ENCODE measurements at regions not wholly inside any gene's neighbourhood (a gene's known extent, or its start where the extent isn't known, plus 50 kb on each side); places are given as distances from the start of the nearest gene placed in this dataset.

DNA sequence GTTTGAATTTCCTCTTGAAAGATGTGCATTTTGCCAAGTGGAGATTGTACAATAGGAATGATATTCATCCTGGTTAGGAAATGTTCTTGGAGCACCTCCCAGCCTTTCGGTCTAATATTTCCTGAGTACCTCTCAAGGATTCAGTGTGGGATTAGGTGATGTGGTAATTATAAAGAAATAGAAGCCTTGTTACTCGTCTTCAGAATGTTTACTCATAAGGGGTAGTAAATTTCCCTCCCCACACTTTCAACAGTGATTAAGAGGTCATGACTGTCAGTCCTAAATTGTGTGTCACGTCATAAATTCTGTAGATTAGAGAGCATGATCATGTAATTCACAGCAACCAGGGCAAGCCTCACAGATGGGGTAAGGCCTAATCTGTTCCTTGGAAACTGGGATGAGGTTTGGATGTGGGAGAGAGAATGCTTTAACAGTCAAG is 633.1 kb upstream of the TBL1XR1 start:
- H3K4me3 ChIP-seq (ENCODE audit: low read depth, low read length), result no peak overlapping the region
- DNase-seq (ENCODE audit: low read depth), result peak; percentile 99
- TF ChIP-seq CTCF (IDR thresholded peaks at IDR 0.05; ENCODE audit: insufficient read depth, low read depth, low read length), result no peak

GRCh38 chr3:177831361-177831760 is 634.1 kb upstream of the TBL1XR1 start:
- no peak for TF ChIP-seq CTCF (IDR thresholded peaks at IDR 0.05; ENCODE audit: insufficient read depth, low read depth, low read length)
- DNase-seq (ENCODE audit: low read depth), result no peak
- H3K4me3 ChIP-seq (ENCODE audit: low read depth, low read length), result no peak overlapping the region

- no peak overlapping the region for H3K4me3 ChIP-seq (ENCODE audit: low read depth, low read length)
- TF ChIP-seq CTCF (IDR thresholded peaks at IDR 0.05; ENCODE audit: insufficient read depth, low read depth, low read length), result no peak
- DNase-seq (ENCODE audit: low read depth), result peak; percentile 56
Observed at GRCh38 chr3:177832880-177833279, 635.6 kb upstream of the TBL1XR1 start.

- H3K4me3 ChIP-seq (ENCODE audit: low read depth, low read length), result no peak overlapping the region
- no peak for DNase-seq (ENCODE audit: low read depth)
- TF ChIP-seq CTCF (IDR thresholded peaks at IDR 0.05; ENCODE audit: insufficient read depth, low read depth, low read length), result no peak
Observed at GRCh38 chr3:177833332-177833731, 636.0 kb upstream of the TBL1XR1 start.

- peak; percentile 94 for DNase-seq (ENCODE audit: low read depth)
- H3K4me3 ChIP-seq (ENCODE audit: low read depth, low read length), result no peak overlapping the region
- TF ChIP-seq CTCF (IDR thresholded peaks at IDR 0.05; ENCODE audit: insufficient read depth, low read depth, low read length), result no peak
Observed at GRCh38 chr3:177835008-177835407, 637.7 kb upstream of the TBL1XR1 start.

DNA sequence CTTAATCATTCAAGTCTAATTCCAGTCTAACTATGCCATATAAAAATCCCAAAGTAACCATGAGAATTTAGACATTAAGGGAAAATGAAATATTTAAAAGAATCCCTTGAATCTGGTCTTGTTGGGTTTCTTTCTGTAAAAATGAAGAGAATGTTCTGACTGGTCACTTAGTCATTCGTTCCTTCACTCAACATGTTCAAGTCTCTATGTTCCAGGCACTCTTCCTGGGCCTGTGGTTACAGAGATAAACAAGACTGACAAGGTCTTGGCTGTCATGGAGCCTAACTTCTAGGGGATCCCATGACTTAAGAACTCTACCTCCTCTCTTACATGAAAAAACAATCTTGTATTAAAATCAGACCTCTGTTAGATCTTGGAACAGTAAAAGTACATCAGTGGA is 638.6 kb upstream of the TBL1XR1 start:
- DNase-seq (ENCODE audit: low read depth), result peak; percentile 70
- no peak overlapping the region for H3K4me3 ChIP-seq (ENCODE audit: low read depth, low read length)
- TF ChIP-seq CTCF (IDR thresholded peaks at IDR 0.05; ENCODE audit: insufficient read depth, low read depth, low read length), result no peak

DNA sequence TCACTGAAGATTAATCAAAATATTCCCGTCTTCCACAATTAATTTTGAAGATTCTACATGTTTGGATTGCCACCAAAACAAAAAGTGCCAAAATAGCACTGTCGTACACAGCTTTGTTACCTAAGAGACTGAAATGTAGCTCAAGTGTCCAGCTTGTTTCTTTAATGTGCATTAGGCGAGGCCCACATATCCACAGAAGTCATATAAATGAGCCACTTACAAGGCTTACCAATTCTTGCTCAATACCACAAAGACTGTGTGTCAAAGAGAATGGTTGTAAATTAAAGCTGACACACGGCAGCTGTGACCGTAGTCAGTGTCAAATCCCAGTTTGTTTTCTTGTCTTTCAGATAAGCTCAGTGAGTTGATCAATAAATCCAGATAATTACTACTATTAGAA is 639.4 kb upstream of the TBL1XR1 start:
- no peak overlapping the region for H3K4me3 ChIP-seq (ENCODE audit: low read depth, low read length)
- peak; percentile 72 for DNase-seq (ENCODE audit: low read depth)
- TF ChIP-seq CTCF (IDR thresholded peaks at IDR 0.05; ENCODE audit: insufficient read depth, low read depth, low read length), result no peak
